ENCODE measurements at regions not wholly inside any gene's neighbourhood (a gene's known extent, or its start where the extent isn't known, plus 50 kb on each side); places are given as distances from the start of the nearest gene placed in this dataset.

- Histone ChIP-seq H3K27me3 (ENCODE audit: control insufficient read depth, insufficient read depth, low read length) (no peaks in the 10 kb centered on the region), H3K9me3 (ENCODE audit: control insufficient read depth, insufficient read depth, low read length) (no peaks in the 10 kb centered on the region), H3K36me3 (ENCODE audit: control insufficient read depth, insufficient read depth, low read length) (no peaks in the 10 kb centered on the region), H3K27ac (ENCODE audit: low read length) (no peak overlapping the region), H3K4me3 (ENCODE audit: low read length) (no peak overlapping the region), H3K4me1 (ENCODE audit: control insufficient read depth, insufficient read depth, low read length) (peaks cover 5% of the 10 kb centered on the region; the same call in 1 of the 2 replicates)
- DNase-seq (ENCODE audit: low read depth, low spot score), result no peak
- WGBS (ENCODE audit: insufficient coverage, insufficient read length), result no CpG with 5 or more reads among the region's 15 CpGs
These were observed 161.6 kb downstream of the ZDHHC21 start for GRCh38 chr9:14531341-14532269.

- no peak for DNase-seq (ENCODE audit: low read depth, low spot score)
- H3K36me3 ChIP-seq (ENCODE audit: control insufficient read depth, insufficient read depth, low read length), result no peaks in the 10 kb centered on the region
- no peak overlapping the region for H3K27ac ChIP-seq (ENCODE audit: low read length)
- H3K4me3 ChIP-seq (ENCODE audit: low read length), result no peak overlapping the region
- H3K9me3 ChIP-seq (ENCODE audit: control insufficient read depth, insufficient read depth, low read length), result no peaks in the 10 kb centered on the region
- no CpG with 5 or more reads among the region's 4 CpGs for WGBS (ENCODE audit: insufficient coverage, insufficient read length)
- H3K4me1 ChIP-seq (ENCODE audit: control insufficient read depth, insufficient read depth, low read length), result peaks cover 5% of the 10 kb centered on the region; the same call in 1 of the 2 replicates
- no peaks in the 10 kb centered on the region for H3K27me3 ChIP-seq (ENCODE audit: control insufficient read depth, insufficient read depth, low read length)
These were observed 162.4 kb downstream of the ZDHHC21 start for GRCh38 chr9:14530841-14531240.

GRCh38 chr9:14530366-14530765 is 162.9 kb downstream of the ZDHHC21 start:
- Histone ChIP-seq H3K27ac (ENCODE audit: low read length) (no peak overlapping the region), H3K4me3 (ENCODE audit: low read length) (no peak overlapping the region), H3K4me1 (ENCODE audit: control insufficient read depth, insufficient read depth, low read length) (peaks cover 6% of the 10 kb centered on the region; the same call in 1 of the 2 replicates), H3K27me3 (ENCODE audit: control insufficient read depth, insufficient read depth, low read length) (no peaks in the 10 kb centered on the region), H3K9me3 (ENCODE audit: control insufficient read depth, insufficient read depth, low read length) (no peaks in the 10 kb centered on the region), H3K36me3 (ENCODE audit: control insufficient read depth, insufficient read depth, low read length) (no peaks in the 10 kb centered on the region)
- DNase-seq (ENCODE audit: low read depth, low spot score), result no peak
- WGBS (ENCODE audit: insufficient coverage, insufficient read length), result no CpG with 5 or more reads among the region's 6 CpGs

GRCh38 chr9:14529629-14530028 is 163.6 kb downstream of the ZDHHC21 start:
- Histone ChIP-seq H3K27me3 (ENCODE audit: control insufficient read depth, insufficient read depth, low read length) (no peaks in the 10 kb centered on the region), H3K4me3 (ENCODE audit: low read length) (no peak overlapping the region), H3K9me3 (ENCODE audit: control insufficient read depth, insufficient read depth, low read length) (no peaks in the 10 kb centered on the region), H3K36me3 (ENCODE audit: control insufficient read depth, insufficient read depth, low read length) (no peaks in the 10 kb centered on the region), H3K27ac (ENCODE audit: low read length) (no peak overlapping the region), H3K4me1 (ENCODE audit: control insufficient read depth, insufficient read depth, low read length) (peaks cover 6% of the 10 kb centered on the region; the same call in 1 of the 2 replicates)
- 100% methylated on average over 3 of the region's 4 CpGs for WGBS (ENCODE audit: insufficient coverage, insufficient read length)
- DNase-seq (ENCODE audit: low read depth, low spot score), result no peak

GRCh38 chr9:14529054-14529453 is 164.2 kb downstream of the ZDHHC21 start:
- H3K27ac ChIP-seq (ENCODE audit: low read length), result no peak overlapping the region
- H3K4me3 ChIP-seq (ENCODE audit: low read length), result no peak overlapping the region

GRCh38 chr9:14526504-14526903 is 166.7 kb downstream of the ZDHHC21 start:
- no peak for DNase-seq (ENCODE audit: low read depth, low spot score)
- H3K4me3 ChIP-seq (ENCODE audit: low read length), result no peak overlapping the region
- no peaks in the 10 kb centered on the region for H3K27me3 ChIP-seq (ENCODE audit: control insufficient read depth, insufficient read depth, low read length)
- H3K36me3 ChIP-seq (ENCODE audit: control insufficient read depth, insufficient read depth, low read length), result no peaks in the 10 kb centered on the region
- peaks cover 4% of the 10 kb centered on the region; the same call in 1 of the 2 replicates for H3K4me1 ChIP-seq (ENCODE audit: control insufficient read depth, insufficient read depth, low read length)
- H3K27ac ChIP-seq (ENCODE audit: low read length), result no peak overlapping the region
- H3K9me3 ChIP-seq (ENCODE audit: control insufficient read depth, insufficient read depth, low read length), result no peaks in the 10 kb centered on the region
- WGBS (ENCODE audit: insufficient coverage, insufficient read length), result no CpG with 5 or more reads among the region's 4 CpGs

More at GRCh38 chr9:14529054-14529453, 164.2 kb downstream of the ZDHHC21 start:
- Histone ChIP-seq H3K27me3 (ENCODE audit: control insufficient read depth, insufficient read depth, low read length) (no peaks in the 10 kb centered on the region), H3K4me1 (ENCODE audit: control insufficient read depth, insufficient read depth, low read length) (peaks cover 6% of the 10 kb centered on the region; the same call in 1 of the 2 replicates), H3K9me3 (ENCODE audit: control insufficient read depth, insufficient read depth, low read length) (no peaks in the 10 kb centered on the region), H3K36me3 (ENCODE audit: control insufficient read depth, insufficient read depth, low read length) (no peaks in the 10 kb centered on the region)
- no peak for DNase-seq (ENCODE audit: low read depth, low spot score)
- no CpG with 5 or more reads among the region's 3 CpGs for WGBS (ENCODE audit: insufficient coverage, insufficient read length)

GRCh38 chr9:14525856-14526255 is 167.4 kb downstream of the ZDHHC21 start:
- H3K4me1 ChIP-seq (ENCODE audit: control insufficient read depth, insufficient read depth, low read length), result 0 out of 2 replicates have a peak, but pooled peaks cover 2% of the 10 kb centered on the region
- no peaks in the 10 kb centered on the region for H3K9me3 ChIP-seq (ENCODE audit: control insufficient read depth, insufficient read depth, low read length)
- H3K36me3 ChIP-seq (ENCODE audit: control insufficient read depth, insufficient read depth, low read length), result no peaks in the 10 kb centered on the region
- H3K27ac ChIP-seq (ENCODE audit: low read length), result no peak overlapping the region
- no peaks in the 10 kb centered on the region for H3K27me3 ChIP-seq (ENCODE audit: control insufficient read depth, insufficient read depth, low read length)
- DNase-seq (ENCODE audit: low read depth, low spot score), result no peak
- no CpG with 5 or more reads among the region's 6 CpGs for WGBS (ENCODE audit: insufficient coverage, insufficient read length)
- H3K4me3 ChIP-seq (ENCODE audit: low read length), result no peak overlapping the region

GRCh38 chr9:14524873-14525515 is 168.2 kb downstream of the ZDHHC21 start:
- Histone ChIP-seq H3K4me1 (ENCODE audit: control insufficient read depth, insufficient read depth, low read length) (0 out of 2 replicates have a peak, but pooled peaks cover 1% of the 10 kb centered on the region), H3K4me3 (ENCODE audit: low read length) (no peak overlapping the region), H3K27me3 (ENCODE audit: control insufficient read depth, insufficient read depth, low read length) (no peaks in the 10 kb centered on the region), H3K9me3 (ENCODE audit: control insufficient read depth, insufficient read depth, low read length) (no peaks in the 10 kb centered on the region), H3K36me3 (ENCODE audit: control insufficient read depth, insufficient read depth, low read length) (no peaks in the 10 kb centered on the region), H3K27ac (ENCODE audit: low read length) (no peak overlapping the region)
- no peak for DNase-seq (ENCODE audit: low read depth, low spot score)
- no CpG with 5 or more reads among the region's 8 CpGs for WGBS (ENCODE audit: insufficient coverage, insufficient read length)

- no peaks in the 10 kb centered on the region for H3K36me3 ChIP-seq (ENCODE audit: control insufficient read depth, insufficient read depth, low read length)
- no peak overlapping the region for H3K4me3 ChIP-seq (ENCODE audit: low read length)
- H3K9me3 ChIP-seq (ENCODE audit: control insufficient read depth, insufficient read depth, low read length), result no peaks in the 10 kb centered on the region
- 0 out of 2 replicates have a peak, but pooled peaks cover 1% of the 10 kb centered on the region for H3K4me1 ChIP-seq (ENCODE audit: control insufficient read depth, insufficient read depth, low read length)
- 100% methylated on average over 2 of the region's 6 CpGs for WGBS (ENCODE audit: insufficient coverage, insufficient read length)
- no peak overlapping the region for H3K27ac ChIP-seq (ENCODE audit: low read length)
- no peaks in the 10 kb centered on the region for H3K27me3 ChIP-seq (ENCODE audit: control insufficient read depth, insufficient read depth, low read length)
- no peak for DNase-seq (ENCODE audit: low read depth, low spot score)
These were observed 169.7 kb downstream of the ZDHHC21 start for GRCh38 chr9:14523545-14523944.

- Histone ChIP-seq H3K4me3 (ENCODE audit: low read length) (no peak overlapping the region), H3K9me3 (ENCODE audit: control insufficient read depth, insufficient read depth, low read length) (no peaks in the 10 kb centered on the region), H3K27me3 (ENCODE audit: control insufficient read depth, insufficient read depth, low read length) (no peaks in the 10 kb centered on the region), H3K27ac (ENCODE audit: low read length) (no peak overlapping the region), H3K36me3 (ENCODE audit: control insufficient read depth, insufficient read depth, low read length) (no peaks in the 10 kb centered on the region), H3K4me1 (ENCODE audit: control insufficient read depth, insufficient read depth, low read length) (0 out of 2 replicates have a peak, but pooled peaks cover 1% of the 10 kb centered on the region)
- DNase-seq (ENCODE audit: low read depth, low spot score), result no peak
- WGBS (ENCODE audit: insufficient coverage, insufficient read length), result 100% methylated on average over 1 of the region's 3 CpGs
These were observed 170.4 kb downstream of the ZDHHC21 start for GRCh38 chr9:14522627-14523379.
